CD4-positive, alpha-beta T cell treated with Interleukin-4 for 4 hours (primary cell): ENCODE measurements at regions not wholly inside any gene's neighbourhood (a gene's known extent, or its start where the extent isn't known, plus 50 kb on each side); places are given as distances from the start of the nearest gene placed in this dataset.

Experiments used
- DNase-seq: peaks from one replicate; pipeline ENCODE4 v3.0.0-alpha.2; 2020

- DNase-seq: no peak
Measured at GRCh38 chr4:123031664-123032063, 109.3 kb upstream of the NUDT6 start.

- DNase-seq: no peak
Measured at GRCh38 chr4:123034023-123034422, 111.6 kb upstream of the NUDT6 start.

- no peak for DNase-seq
Measured at GRCh38 chr4:123035239-123035638, 112.8 kb upstream of the NUDT6 start.

- no peak for DNase-seq
Measured at GRCh38 chr4:123037804-123038203, 115.4 kb upstream of the NUDT6 start.

- no peak for DNase-seq
Measured at GRCh38 chr4:123042095-123042494, 119.7 kb upstream of the NUDT6 start.

- no peak for DNase-seq
Measured at GRCh38 chr4:123043013-123043412, 120.6 kb upstream of the NUDT6 start.

GRCh38 chr4:123043793-123044425 is 121.5 kb upstream of the NUDT6 start:
- no peak for DNase-seq

GRCh38 chr4:123046096-123046495 is 123.7 kb upstream of the NUDT6 start:
- DNase-seq: no peak

- no peak for DNase-seq
Measured at GRCh38 chr4:123050018-123050417, 127.6 kb upstream of the NUDT6 start.

GRCh38 chr4:123052007-123052406 is 129.6 kb upstream of the NUDT6 start:
- no peak for DNase-seq

GRCh38 chr4:123055943-123056342 is 133.5 kb upstream of the NUDT6 start:
- no peak for DNase-seq

- no peak for DNase-seq
Measured at GRCh38 chr4:123060039-123060770, 137.8 kb upstream of the NUDT6 start.

GRCh38 chr4:123064390-123064789 is 142.0 kb upstream of the NUDT6 start:
- DNase-seq: no peak

GRCh38 chr4:123068081-123068480 is 145.7 kb upstream of the NUDT6 start:
- no peak for DNase-seq

GRCh38 chr4:123072060-123072459 is 149.7 kb upstream of the NUDT6 start:
- DNase-seq: no peak

- no peak for DNase-seq
Measured at GRCh38 chr4:123073650-123074049, 151.3 kb upstream of the NUDT6 start.

GRCh38 chr4:123077330-123077729 is 154.9 kb upstream of the NUDT6 start:
- no peak for DNase-seq

- no peak for DNase-seq
Measured at GRCh38 chr4:123081971-123082370, 159.6 kb upstream of the NUDT6 start.

- DNase-seq: no peak
Measured at GRCh38 chr4:123083646-123084045, 161.2 kb upstream of the NUDT6 start.

GRCh38 chr4:123088501-123088900 is 166.1 kb upstream of the NUDT6 start:
- no peak for DNase-seq

GRCh38 chr4:123090886-123091285 is 168.5 kb upstream of the NUDT6 start:
- DNase-seq: no peak

GRCh38 chr4:123092586-123092985 is 170.2 kb upstream of the NUDT6 start:
- DNase-seq: no peak

- no peak for DNase-seq
Measured at GRCh38 chr4:123093236-123093635, 170.8 kb upstream of the NUDT6 start.

- DNase-seq: no peak
Measured at GRCh38 chr4:123096038-123096437, 173.6 kb upstream of the NUDT6 start.
